HUES6 (cell line): ENCODE measurements at regions not wholly inside any gene's neighbourhood (a gene's known extent, or its start where the extent isn't known, plus 50 kb on each side); places are given as distances from the start of the nearest gene placed in this dataset.
"Not testable (repeated sequence)": the region's sequence is repeated elsewhere in the genome, so short reads cannot be mapped to it uniquely, and the experiment has no call there.

Experiments used
- H3K27ac ChIP-seq: 2 replicates; pipeline ENCODE4 v1.7.0; 2013; ENCODE audit warnings: low read depth, mild to moderate bottlenecking, low read length, inconsistent platforms
- H3K27me3 ChIP-seq: 2 replicates; pipeline ENCODE4 v1.6.1; 2013; ENCODE audit warnings: low read length; ENCODE audit not compliant: control insufficient read depth, insufficient read depth
- H3K36me3 ChIP-seq: 2 replicates; pipeline ENCODE4 v1.6.1; 2013; ENCODE audit warnings: low read length; ENCODE audit not compliant: control insufficient read depth, insufficient read depth
- H3K4me1 ChIP-seq: 2 replicates; pipeline ENCODE4 v1.6.1; 2013; ENCODE audit warnings: low read length; ENCODE audit not compliant: control insufficient read depth, insufficient read depth
- H3K4me3 ChIP-seq: 2 replicates; pipeline ENCODE4 v1.5.1; 2013; ENCODE audit warnings: low read depth, low read length
- H3K9ac ChIP-seq: one replicate; pipeline ENCODE4 v1.6.1; 2013; ENCODE audit warnings: mild to moderate bottlenecking, low read length
- H3K9me3 ChIP-seq: 2 replicates; pipeline ENCODE4 v1.6.1; 2013; ENCODE audit warnings: low read depth, low read length; ENCODE audit not compliant: control insufficient read depth, insufficient read depth

- Histone ChIP-seq H3K27me3 (no peaks in the 10 kb centered on the region; the same call in 1 of the 2 replicates), H3K9me3 (no peaks in the 10 kb centered on the region), H3K27ac (no peak overlapping the region), H3K9ac (no peak overlapping the region), H3K36me3 (no peaks in the 10 kb centered on the region), H3K4me1 (peaks cover 16% of the 10 kb centered on the region), H3K4me3 (no peak overlapping the region)
These were observed 273.8 kb downstream of the C16orf95 start for GRCh38 chr16:87043231-87044031.

GRCh38 chr16:87044032-87044382 lies 273.2 kb downstream of the C16orf95 start:
- H3K36me3 ChIP-seq: no peaks in the 10 kb centered on the region
- H3K4me1 ChIP-seq: peaks cover 16% of the 10 kb centered on the region
- no peaks in the 10 kb centered on the region for H3K9me3 ChIP-seq
- no peak overlapping the region for H3K9ac ChIP-seq
- H3K4me3 ChIP-seq: no peak overlapping the region
- no peak overlapping the region for H3K27ac ChIP-seq
- no peaks in the 10 kb centered on the region; the same call in 1 of the 2 replicates for H3K27me3 ChIP-seq

- Histone ChIP-seq H3K9ac (no peak overlapping the region), H3K27me3 (no peaks in the 10 kb centered on the region), H3K9me3 (no peaks in the 10 kb centered on the region), H3K4me3 (no peak overlapping the region), H3K4me1 (peaks cover 16% of the 10 kb centered on the region), H3K27ac (no peak overlapping the region), H3K36me3 (no peaks in the 10 kb centered on the region)
These were observed 272.4 kb downstream of the C16orf95 start for GRCh38 chr16:87044829-87045228.

GRCh38 chr16:87045466-87046216 lies 271.6 kb downstream of the C16orf95 start:
- Histone ChIP-seq H3K27ac (no peak overlapping the region), H3K36me3 (no peaks in the 10 kb centered on the region), H3K4me3 (no peak overlapping the region), H3K27me3 (no peaks in the 10 kb centered on the region; the same call in 1 of the 2 replicates), H3K4me1 (peaks cover 16% of the 10 kb centered on the region), H3K9ac (no peak overlapping the region), H3K9me3 (no peaks in the 10 kb centered on the region)

- H3K9me3 ChIP-seq: no peaks in the 10 kb centered on the region
- no peak overlapping the region for H3K4me3 ChIP-seq
- H3K27ac ChIP-seq: no peak overlapping the region
- H3K36me3 ChIP-seq: no peaks in the 10 kb centered on the region
- peaks cover 16% of the 10 kb centered on the region for H3K4me1 ChIP-seq
- no peaks in the 10 kb centered on the region; the same call in 1 of the 2 replicates for H3K27me3 ChIP-seq
- H3K9ac ChIP-seq: no peak overlapping the region
These were observed 271.0 kb downstream of the C16orf95 start for GRCh38 chr16:87046235-87046634.

- Histone ChIP-seq H3K27me3 (no peaks in the 10 kb centered on the region; the same call in 1 of the 2 replicates), H3K9ac (no peak overlapping the region), H3K4me3 (no peak overlapping the region), H3K4me1 (peaks cover 16% of the 10 kb centered on the region), H3K27ac (no peak overlapping the region), H3K9me3 (no peaks in the 10 kb centered on the region), H3K36me3 (no peaks in the 10 kb centered on the region)
These were observed 269.8 kb downstream of the C16orf95 start for GRCh38 chr16:87047221-87048037.

GRCh38 chr16:87048038-87048729 lies 269.0 kb downstream of the C16orf95 start:
- H3K4me1 ChIP-seq: peaks cover 16% of the 10 kb centered on the region
- no peaks in the 10 kb centered on the region; the same call in 1 of the 2 replicates for H3K27me3 ChIP-seq
- no peaks in the 10 kb centered on the region for H3K36me3 ChIP-seq
- H3K4me3 ChIP-seq: no peak overlapping the region
- no peak overlapping the region for H3K9ac ChIP-seq
- H3K9me3 ChIP-seq: no peaks in the 10 kb centered on the region
- no peak overlapping the region for H3K27ac ChIP-seq

- Histone ChIP-seq H3K9me3 (peaks cover 3% of the 10 kb centered on the region), H3K4me1 (peaks cover 16% of the 10 kb centered on the region), H3K36me3 (no peaks in the 10 kb centered on the region), H3K4me3 (no peak overlapping the region), H3K27ac (no peak overlapping the region), H3K27me3 (no peaks in the 10 kb centered on the region; the same call in 1 of the 2 replicates), H3K9ac (no peak overlapping the region)
These were observed 268.5 kb downstream of the C16orf95 start for GRCh38 chr16:87048730-87049115.

- not testable (repeated sequence) for H3K9ac ChIP-seq, H3K4me3 ChIP-seq, H3K36me3 ChIP-seq, H3K27me3 ChIP-seq, H3K27ac ChIP-seq, H3K9me3 ChIP-seq
- peaks cover 16% of the 10 kb centered on the region for H3K4me1 ChIP-seq
These were observed 268.0 kb downstream of the C16orf95 start for GRCh38 chr16:87049216-87049615.

- Histone ChIP-seq H3K9me3 (peaks cover 18% of the 10 kb centered on the region), H3K4me1 (peaks cover 16% of the 10 kb centered on the region), H3K36me3 (no peaks in the 10 kb centered on the region), H3K27ac (no peak overlapping the region), H3K4me3 (no peak overlapping the region), H3K9ac (no peak overlapping the region), H3K27me3 (no peaks in the 10 kb centered on the region; the same call in 1 of the 2 replicates)
These were observed 267.1 kb downstream of the C16orf95 start for GRCh38 chr16:87050142-87050541.
